ENCODE measurements at regions not wholly inside any gene's neighbourhood (a gene's known extent, or its start where the extent isn't known, plus 50 kb on each side); places are given as distances from the start of the nearest gene placed in this dataset.
"Not testable (repeated sequence)": the region's sequence is repeated elsewhere in the genome, so short reads cannot be mapped to it uniquely, and the experiment has no call there.

DNA sequence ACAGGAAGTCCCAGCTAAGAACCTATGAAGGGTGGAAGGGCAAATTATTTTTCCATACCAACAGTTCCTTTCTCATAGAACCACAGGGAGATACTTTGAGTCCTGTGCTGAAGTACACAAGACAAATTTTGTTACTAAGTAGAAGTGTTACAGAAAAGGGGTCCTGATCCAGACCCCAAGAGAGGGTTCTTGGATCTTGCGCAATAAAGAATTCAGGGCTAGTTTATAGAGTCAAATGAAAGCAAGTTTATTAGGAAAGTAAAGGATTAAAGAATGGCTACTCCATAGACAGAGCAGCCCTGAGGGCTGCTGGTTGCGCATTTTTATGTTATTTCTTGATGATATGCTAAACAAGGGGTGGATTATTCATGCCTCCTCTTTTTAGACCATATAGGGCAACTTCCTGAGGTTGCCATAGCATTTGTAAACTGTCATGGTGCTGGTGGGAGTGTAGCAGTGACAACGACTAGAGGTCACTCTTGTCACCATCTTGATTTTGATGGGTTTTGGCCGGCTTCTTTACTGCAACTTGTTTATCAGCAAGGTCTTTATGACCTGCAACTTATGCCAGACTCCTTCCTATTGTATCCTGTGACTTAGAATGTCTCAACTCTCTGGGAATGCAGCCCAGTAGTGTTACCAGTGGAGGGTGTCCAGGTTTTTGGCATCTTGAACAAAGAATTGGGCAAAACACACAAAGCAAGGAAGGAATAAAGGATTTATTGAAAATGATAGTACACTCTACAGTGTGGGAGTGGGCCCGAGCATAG, 409.4 kb downstream of the SH2D4B start:
- DNase-seq (ENCODE audit: low read depth): no peak

DNA sequence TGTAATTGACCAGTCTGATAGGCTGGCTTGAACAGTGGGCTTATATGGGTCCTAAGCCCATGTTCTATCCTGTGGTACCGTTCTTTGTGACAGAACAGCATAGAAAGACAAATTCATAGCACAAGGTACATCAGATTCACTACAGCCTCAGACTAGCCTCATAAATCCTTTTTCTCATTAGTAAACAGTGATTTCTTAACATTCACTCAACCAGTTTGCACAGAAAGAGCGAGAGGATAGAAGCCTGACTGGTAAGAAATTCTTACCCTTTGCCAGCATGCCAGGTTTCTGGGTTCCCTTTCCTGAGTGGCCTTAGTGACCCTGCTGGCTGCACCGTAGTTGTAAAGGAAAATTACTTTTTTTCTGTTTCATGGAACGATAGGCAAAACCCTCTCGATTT, 412.1 kb downstream of the SH2D4B start:
- DNase-seq (ENCODE audit: low read depth): no peak

DNA sequence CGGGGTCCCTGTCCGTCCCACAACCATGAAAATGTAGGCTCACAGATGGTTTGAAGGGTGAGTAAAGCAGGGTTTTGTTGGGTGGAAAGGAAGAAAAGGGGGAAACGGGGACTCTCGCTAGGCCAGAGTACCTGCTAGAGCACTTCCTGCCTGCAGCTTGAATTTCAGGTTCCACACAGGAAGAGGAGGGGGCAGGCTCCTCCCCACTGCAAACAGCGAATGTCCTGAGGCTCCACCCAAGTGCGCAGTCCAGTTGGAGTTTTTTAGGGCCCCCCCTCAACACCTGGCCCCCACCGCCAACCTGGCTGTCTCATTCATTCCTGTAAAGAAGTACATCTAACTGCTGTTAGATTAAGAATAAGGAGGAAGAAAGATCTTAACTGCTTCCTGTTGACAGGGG, 414.7 kb downstream of the SH2D4B start:
- DNase-seq (ENCODE audit: low read depth): no peak

DNA sequence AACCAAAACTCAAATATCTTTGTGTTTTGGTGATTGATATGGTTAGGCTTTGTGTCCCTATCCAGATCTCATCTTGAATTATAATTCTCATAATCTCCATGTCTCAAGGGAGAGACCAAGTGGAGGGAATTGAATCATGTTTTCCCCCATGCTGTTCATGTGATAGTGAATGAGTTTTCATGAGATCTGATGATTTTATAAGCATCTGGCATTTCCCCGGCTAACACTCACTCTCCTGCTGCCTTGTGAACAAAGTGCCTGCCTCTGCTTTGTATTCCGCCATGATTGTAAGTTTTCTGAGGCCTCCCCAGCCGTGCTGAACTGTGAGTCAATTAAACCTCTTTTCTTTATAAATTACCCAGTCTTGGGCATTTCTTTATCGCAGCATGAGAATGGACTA, 419.5 kb downstream of the SH2D4B start:
- no peak for DNase-seq (ENCODE audit: low read depth)

DNA sequence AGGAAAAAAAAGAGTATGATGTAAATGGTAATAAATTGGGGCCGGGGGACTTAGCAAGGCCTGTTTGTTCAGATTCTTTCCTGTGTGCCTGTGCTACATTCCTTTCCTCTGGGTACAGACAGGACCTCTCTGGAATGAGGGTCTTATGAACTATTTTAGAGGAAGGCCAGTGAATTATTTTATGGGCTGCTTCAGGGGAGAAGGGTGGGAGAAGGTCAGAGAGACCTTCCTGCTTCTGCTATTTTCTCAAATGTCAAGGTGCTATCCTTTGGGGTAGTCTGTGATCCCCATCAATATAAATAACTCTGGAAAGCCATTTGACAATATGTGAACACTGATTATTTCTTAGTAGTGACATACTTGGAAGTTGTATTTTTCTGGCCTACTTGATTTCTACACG, 426.5 kb downstream of the SH2D4B start:
- no peak for DNase-seq (ENCODE audit: low read depth)

DNA sequence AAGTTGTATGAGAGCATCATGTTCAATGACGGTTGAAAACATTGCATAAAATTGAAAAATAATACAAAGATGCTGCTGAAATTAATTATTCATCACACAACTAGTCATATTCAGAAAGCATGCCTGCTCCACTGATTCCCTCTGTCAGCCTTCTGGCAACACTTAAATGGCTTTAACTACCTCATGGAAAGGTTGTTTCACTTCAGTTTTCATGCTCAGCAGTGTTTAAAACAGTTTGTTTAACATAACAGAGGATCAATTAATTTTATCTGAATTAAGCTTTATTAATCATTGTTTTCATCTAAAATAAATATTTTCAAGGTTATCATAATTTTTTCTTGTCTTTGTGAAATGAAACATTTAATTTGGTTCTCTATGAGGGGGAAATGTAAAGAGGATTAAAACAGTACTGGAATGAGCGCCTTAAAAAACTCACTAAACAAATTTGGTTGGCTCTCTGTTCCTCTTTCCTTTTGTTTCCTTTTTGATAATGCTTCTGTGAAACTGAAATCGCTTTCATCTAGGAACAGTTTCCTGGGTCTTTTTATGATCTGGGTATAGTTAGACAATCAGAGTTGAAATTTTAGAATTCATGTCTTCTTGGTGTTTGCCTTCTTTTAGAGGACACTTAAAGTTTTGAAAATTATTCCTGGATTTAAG, 427.4 kb downstream of the SH2D4B start:
- DNase-seq (ENCODE audit: low read depth): no peak

DNA sequence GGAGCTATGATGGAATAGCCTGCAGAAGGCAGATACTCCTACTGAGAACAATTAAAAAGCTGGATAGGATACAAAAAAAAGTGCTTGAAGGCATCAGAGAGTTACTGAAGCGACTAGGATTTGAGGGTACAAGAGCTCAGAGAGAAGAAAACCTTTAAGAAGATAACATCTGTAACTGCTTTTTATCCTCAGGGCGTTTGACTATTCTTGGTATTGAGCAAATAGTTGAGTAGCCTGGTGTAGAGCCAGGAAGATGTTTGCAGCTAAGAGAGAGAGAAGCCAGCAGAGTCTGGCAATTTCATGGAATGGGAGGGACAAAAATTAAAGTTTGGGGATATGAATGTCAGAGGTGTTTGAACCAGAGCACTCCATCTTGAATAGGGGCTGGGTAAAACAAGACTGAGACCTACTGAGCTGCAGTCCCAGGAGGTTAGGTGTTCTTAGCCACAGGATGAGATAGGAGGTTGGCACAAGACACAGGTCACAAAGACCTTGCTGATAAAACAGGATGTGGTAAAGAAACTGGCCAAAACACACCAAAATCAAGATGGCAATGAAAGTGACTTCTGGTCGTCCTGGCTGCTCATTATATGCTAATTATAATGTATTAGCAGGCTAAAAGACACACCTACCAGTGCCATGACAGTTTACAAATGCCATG, 428.8 kb downstream of the SH2D4B start:
- no peak for DNase-seq (ENCODE audit: low read depth)

DNA sequence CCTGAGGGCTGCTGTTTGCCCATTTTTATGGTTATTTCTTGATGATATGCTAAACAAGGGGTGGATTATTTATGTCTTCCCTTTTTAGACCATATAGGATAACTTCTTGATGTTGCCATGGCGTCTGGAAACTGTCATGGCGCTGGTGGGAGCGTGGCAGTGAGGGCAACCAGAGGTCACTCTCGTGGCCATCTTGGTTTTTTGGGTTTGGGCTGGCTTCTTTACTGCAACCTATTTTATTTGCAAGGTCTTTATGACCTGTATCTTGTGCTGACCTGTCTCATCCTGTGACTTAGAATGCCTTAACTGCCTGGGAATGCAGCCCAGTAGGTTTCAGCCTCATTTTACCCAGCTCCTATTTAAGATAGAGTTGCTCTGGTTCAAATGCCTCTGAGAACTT, 429.7 kb downstream of the SH2D4B start:
- not testable (repeated sequence) for DNase-seq (ENCODE audit: low read depth)

DNA sequence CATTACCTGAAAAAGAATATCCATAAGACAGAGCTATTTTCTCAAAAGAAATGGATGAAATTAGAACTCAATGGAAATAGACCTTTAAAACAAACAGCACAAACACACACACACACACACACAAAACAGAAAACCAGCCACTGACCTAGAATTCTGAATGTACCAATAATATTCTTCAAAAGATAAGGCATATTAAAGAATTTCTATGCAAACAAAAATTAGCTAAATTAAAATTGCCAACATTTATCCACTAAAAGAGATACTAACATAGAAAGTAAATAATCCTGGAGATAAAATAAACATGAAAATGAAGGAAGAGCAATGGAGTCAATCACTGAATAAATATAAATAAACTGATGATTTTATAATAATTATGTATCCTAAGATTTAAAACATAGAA, 431.2 kb downstream of the SH2D4B start:
- no peak for DNase-seq (ENCODE audit: low read depth)

DNA sequence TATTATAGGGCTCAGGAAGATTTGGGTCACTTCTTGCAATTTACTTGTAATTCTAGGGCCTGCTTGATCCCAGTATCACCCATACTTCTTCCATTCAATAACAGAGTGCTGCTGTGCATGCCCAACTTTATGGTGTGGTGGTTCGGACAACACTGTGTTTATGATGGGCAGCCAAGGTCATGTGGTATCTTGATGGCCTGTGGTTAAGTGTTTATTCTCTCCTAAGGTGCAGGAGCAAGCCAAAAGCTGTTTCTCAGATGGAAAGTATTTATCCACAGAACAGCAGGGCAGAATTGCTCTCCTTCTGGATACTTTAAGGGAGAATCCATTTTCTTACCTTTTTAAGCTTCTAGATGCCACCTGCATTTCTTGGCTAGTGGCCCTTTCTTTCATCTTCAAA, 433.8 kb downstream of the SH2D4B start:
- DNase-seq (ENCODE audit: low read depth): no peak

DNA sequence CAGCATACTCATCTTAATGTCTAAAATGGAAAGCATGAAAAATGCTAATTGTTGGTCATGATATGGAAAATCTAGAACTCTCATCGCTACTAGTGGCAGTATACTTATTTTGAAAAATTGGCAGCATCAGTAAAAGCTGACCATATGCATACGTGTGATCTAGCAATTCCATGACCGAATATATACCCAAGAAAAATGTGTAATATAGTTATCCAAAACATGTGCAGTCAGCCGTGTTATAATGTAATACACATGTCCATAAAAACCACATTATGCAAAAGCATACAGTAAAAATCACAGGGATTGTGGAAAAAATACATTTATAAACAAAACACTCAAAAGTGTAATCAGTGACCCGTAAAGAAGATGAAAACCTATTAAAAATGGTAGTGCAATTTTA, 439.0 kb downstream of the SH2D4B start:
- no peak for DNase-seq (ENCODE audit: low read depth)

DNA sequence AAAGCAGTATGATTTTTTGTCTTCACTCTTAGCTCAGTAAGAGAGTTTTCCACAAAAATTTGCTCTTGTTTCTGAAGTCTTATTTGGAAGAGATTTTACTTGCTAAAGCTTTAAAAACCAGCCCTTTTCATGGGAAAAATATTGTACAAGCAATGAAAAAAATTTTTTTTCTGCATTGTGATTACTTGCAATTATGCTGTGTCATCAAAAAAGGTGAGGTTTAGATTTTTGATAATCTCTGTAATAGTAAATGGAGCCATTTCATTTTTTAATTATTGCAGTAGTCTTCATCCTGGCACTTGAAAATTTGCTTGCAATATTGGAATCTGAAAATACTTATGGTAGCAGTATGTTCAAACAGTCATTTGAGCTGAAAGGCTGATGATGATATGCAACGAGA, 447.4 kb downstream of the SH2D4B start:
- DNase-seq (ENCODE audit: low read depth): no peak

DNA sequence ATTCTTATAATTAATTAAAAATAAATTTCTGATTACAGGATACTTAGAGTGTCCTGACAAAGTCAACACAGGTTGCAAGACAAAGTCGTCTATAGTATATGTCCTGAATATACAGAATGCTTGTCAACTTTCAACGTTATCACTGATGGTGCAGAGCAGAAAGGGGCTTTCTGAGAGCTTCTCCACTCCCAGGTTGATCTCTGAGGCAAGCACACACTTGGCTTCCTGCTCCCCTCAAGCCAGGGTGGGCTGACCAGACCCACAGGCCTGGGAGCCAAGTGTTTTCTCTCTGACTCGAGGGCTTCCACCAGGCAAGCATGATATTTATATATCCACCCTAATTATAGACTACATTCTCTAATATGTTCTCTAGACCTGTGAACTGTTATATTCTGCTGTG, 448.9 kb downstream of the SH2D4B start:
- no peak for DNase-seq (ENCODE audit: low read depth)

DNA sequence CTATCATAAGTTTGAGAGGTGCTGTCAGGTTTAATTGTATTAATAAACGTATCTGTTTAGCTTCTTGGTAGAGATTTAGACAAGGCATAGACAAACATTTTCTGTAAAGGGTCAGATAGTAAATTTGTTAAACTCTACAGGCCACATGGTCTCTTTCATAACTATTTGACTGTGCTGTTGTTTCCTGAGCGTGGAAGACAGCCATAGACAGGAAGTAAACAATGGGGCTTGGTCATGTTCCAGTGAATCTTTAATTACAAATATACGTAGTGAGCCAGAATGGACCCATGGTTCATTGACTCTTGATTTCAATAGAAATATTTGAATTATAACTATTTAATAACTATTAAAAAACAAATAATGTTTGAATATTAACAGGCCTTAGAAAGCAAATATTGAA, 451.1 kb downstream of the SH2D4B start:
- no peak for DNase-seq (ENCODE audit: low read depth)

DNA sequence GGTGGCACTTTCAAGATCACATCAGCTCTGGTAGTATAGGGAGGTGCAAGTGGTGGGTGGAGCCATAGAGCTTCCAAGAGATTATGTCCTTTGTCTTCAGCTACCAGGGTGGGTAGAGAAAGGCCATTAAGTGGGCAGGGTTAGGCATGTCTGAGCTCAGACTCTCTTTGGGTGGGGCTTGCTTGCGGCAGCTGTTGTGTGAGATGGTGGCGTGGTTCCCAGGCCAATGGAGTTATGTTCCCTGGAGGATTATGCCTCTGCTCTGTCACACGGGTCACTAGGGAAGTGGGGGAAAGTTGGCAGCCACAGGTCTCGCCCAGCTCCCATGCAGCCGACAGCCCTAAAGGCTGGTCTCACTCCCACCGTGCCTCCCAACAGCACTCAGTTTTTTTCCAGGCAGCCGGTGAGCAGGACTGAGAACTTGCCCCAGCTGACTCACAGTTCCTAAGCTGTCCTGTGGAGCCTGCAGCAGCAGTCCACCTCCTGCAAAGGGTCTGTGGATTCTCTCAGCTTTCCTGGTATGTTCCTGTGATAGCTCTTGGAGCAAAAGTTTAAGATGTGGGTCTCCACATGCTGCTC, 459.0 kb downstream of the SH2D4B start:
- no peak for DNase-seq (ENCODE audit: low read depth)

DNA sequence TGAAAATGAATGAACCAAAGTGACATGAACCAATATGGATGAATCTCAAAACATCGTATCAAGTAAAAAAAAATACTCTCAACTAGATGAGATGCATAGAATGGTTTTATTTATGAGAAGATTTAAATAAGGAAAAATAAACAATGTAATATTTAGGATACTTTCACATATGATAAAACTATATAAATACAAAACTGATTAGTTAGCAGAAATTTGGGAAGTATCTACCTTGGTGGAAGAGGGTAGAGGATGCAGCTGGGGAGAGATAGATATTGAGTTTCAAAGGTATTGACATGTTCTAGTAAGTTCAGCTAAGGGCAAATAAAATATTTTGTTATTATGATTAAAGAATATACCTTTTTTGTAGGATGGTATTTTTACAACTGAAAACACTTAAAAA, 463.1 kb downstream of the SH2D4B start:
- no peak for DNase-seq (ENCODE audit: low read depth)

DNA sequence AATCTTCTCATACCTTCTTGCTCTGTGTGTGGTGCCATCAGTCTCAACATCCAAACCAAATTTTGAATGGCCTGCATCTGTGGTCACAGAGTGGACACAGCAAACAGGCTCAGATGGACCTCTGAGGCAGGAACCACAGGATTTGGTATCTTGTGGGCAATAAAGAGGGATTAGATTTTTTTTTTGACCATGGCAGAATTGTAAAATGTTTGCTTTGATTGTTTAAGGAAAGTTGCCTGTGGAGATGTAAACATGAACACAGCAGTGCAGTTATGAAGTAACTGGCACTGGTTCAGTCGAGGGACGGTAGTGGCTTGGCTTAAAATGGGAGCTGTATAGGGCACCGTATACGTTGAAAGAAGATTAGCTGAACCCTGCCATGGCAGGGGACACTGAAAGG, 464.7 kb downstream of the SH2D4B start:
- no peak for DNase-seq (ENCODE audit: low read depth)

DNA sequence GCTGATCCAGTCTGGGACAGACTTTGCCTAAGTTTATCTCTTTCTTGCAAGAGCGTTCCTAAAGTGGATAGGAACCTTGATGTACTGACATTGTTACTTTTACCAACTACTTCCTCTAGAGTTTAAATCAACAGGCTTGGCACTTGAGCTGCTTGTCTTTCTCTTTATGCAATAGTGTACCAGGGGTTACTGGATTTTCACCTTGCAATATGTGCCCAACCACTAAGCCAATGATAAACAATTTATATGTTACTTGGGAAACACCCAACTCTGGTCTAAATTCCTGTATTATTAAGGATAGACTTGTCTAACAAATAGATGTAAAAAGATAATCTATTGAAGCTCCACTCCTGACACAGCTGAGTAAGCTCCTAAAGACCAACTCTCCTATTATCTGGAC, 470.2 kb downstream of the SH2D4B start:
- no peak for DNase-seq (ENCODE audit: low read depth)

DNA sequence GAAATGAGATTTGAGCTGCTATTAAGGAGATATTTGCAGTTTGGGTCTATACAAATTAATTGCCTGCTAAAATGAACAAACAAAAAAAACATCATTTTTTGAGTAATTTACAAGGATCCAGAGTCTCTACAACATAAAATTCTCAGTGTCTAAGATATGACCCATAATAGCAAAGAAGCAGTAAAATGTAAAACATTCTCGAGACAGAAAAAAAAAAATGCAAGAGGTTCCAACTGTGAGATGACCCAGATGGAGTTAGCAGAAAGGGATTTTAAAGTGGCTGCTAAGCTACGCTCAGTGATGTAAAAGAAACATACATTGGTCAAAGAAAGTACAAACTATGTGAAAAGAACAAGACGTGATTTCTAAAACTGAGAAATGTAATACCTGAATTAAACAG, 471.0 kb downstream of the SH2D4B start:
- DNase-seq (ENCODE audit: low read depth): no peak

DNA sequence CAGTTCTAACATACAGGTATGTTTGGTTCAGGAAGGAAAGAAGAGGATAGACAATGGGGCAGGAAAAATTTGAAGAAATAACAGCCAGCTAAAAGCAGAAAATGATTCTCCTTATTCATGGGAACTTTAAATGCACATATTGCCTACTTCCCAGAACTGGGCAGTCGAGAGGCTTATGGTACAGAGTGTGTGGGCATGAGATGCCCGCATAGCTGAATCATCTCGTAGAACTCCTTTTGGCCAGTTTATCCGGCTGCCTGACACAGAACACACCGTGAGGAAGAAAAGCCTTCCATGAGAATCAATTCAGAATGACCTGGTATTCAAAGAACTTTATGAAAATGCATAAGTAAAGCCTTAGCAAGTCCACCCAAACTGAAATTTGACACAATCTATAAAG, 471.6 kb downstream of the SH2D4B start:
- no peak for DNase-seq (ENCODE audit: low read depth)

DNA sequence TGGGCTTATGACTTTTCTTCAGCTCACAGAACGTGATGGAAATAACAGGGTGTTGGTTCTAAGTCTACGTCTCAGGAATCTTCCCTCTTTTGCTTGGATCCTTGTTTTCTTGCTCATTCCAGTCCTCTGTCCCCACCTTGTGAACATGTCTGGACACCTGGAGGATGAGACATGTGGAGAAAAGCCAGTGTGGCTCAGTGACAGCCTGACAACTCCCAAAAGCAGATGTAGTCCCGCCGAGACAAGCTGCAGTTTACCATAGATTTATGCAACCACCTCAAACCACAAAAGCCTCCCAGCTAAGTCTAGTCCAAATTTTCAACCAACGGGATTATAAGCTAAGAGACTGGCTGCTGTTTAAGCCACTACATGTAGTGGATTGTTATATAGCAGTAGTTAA, 476.1 kb downstream of the SH2D4B start:
- no peak for DNase-seq (ENCODE audit: low read depth)

DNA sequence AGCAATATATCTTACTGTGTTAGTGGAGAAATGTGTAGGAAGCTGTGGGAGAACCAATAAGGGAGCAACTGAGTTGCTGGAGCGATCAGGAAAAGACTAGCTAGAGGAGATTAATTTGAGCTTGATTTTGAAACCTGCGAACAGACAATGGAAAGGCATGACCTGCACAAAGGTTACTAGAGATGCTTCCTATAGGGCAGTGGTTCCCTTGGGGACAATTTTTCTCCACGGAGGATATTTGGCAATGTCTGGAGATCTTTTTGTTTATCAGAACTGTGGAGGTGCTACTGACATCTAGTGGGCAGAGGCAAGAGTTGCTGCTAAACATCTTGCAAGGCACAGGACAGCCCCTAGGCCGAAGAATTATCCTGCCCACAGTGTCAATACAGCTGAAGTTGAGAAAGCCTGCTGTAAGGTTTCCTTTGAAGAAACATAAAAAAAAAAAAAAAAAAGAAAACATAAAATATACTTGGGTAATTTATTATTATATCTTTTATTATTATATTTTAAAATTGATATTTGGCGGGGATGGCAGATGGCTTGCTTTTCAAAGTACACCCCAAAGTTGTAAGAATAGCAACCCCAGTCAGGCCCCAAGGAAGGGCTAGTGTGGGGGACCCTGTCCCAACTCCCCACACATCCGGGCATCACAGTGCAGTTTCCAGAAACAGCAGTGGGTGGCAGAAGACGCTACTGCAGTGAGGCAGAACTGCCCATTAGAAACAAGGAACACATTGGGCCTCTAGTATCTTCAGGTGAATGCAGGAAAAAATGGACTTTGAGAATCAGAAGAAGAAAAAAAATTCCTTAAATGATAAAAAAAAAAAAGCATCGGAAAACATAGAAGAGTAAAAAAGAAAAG, 481.6 kb downstream of the SH2D4B start:
- no peak for DNase-seq (ENCODE audit: low read depth)

Measured in activated T-cell treated with anti-CD3 and anti-CD28 coated beads for 1 hour (primary cell).